SKM-1 treated with dmso at 0.1 percent for 144 hours (cell line): ENCODE measurements at regions not wholly inside any gene's neighbourhood (a gene's known extent, or its start where the extent isn't known, plus 50 kb on each side); places are given as distances from the start of the nearest gene placed in this dataset.
"Not testable (repeated sequence)": the region's sequence is repeated elsewhere in the genome, so short reads cannot be mapped to it uniquely, and the experiment has no call there.

ENCODE experiments used
- DNase-seq: peaks from one replicate; lab custom pipeline; 2025; ENCODE audit not compliant: unreplicated experiment; lab: John Stamatoyannopoulos, UW

GRCh38 chr2:204140246-204140645 is 203.7 kb downstream of the ICOS start:
- DNase-seq, result no peak

GRCh38 chr2:204143216-204144014 is 206.9 kb downstream of the ICOS start:
- no peak for DNase-seq

GRCh38 chr2:204144492-204144891 is 207.9 kb downstream of the ICOS start:
- DNase-seq, result no peak

GRCh38 chr2:204145263-204145751 is 208.7 kb downstream of the ICOS start:
- peak; percentile 48 for DNase-seq

GRCh38 chr2:204145791-204146190 is 209.2 kb downstream of the ICOS start:
- DNase-seq, result no peak

- not testable (repeated sequence) for DNase-seq
These were observed 210.5 kb downstream of the ICOS start for GRCh38 chr2:204147040-204147439.

DNA sequence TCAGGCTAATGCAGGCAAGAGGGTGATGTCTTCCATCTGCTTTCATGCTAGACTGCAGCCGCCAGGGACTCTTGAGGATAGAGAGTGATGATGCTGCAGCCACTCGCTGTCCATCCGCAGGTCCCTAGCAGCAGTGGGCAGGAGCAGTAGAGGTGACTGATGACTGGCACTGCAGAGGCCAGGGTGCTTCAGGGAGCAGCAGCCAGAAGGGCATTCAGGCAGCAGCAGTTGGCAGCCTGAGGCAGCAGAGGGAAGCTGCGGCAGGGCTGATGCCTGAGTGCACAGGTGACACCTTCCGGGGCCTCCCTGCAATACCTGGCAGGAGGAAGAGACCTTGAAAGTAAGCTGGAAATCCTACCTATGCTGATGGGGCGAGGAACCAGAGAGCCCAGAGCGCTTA is 214.2 kb downstream of the ICOS start:
- no peak for DNase-seq

- DNase-seq, result no peak
These were observed 216.1 kb downstream of the ICOS start for GRCh38 chr2:204152616-204153015.

DNA sequence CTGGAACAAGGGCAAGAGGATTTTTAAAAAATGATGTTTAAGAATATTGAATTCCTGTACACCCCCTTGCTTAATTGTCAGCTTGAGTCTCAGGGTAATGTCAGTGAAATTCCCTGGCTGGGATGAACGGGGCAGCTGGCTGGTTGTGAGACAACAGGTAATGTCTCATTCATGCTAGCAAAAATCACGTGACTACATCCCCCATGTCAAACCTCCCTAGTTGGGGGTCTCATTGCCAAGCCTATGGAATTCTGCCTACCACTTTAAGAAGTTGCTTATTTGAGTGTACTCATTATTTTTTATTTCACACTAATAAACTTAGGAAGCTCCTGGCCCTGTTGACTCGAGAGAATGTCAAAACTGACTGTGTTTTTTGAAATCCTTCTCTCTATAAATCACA is 218.3 kb downstream of the ICOS start:
- DNase-seq, result no peak

DNA sequence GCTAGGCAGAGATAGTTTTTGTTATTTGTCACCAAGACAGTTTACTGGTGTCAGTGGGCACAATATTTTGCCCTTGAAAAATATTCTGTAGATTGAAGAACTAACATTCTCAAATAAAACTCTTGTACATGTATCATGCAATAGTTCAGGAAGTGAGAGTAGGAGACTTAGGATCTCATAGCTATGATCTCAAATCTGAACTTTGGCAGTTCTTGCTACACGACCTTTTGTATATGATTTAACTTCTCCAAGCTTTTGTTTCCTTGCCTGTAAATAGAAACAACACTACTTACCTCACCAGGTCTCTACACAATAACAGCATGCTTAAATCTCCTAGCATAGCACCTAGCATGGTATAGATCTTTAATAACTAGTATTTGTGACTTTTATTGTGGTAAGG is 219.9 kb downstream of the ICOS start:
- no peak for DNase-seq

DNA sequence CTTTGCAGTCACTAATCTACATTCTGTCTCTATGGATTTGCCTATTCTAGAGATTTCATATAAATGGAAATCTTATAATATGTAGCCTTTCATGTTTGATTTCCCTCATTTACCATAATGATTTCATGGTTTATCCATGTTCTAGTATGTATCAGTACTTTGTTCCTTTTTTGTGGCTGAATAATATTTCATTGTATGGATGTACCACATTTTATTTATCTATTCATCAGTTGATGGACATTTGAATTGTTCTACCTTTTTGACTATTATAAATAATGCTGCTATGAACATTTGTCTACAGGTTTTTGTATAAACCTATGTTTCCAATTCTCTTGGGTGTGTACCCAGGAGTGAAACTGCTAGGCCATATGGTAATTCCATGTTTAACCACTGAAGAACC is 221.1 kb downstream of the ICOS start:
- DNase-seq, result no peak

- DNase-seq, result no peak
These were observed 223.0 kb downstream of the ICOS start for GRCh38 chr2:204159526-204159925.

GRCh38 chr2:204160989-204161388 is 224.4 kb downstream of the ICOS start:
- no peak for DNase-seq

GRCh38 chr2:204161886-204162285 is 225.3 kb downstream of the ICOS start:
- DNase-seq, result no peak

DNA sequence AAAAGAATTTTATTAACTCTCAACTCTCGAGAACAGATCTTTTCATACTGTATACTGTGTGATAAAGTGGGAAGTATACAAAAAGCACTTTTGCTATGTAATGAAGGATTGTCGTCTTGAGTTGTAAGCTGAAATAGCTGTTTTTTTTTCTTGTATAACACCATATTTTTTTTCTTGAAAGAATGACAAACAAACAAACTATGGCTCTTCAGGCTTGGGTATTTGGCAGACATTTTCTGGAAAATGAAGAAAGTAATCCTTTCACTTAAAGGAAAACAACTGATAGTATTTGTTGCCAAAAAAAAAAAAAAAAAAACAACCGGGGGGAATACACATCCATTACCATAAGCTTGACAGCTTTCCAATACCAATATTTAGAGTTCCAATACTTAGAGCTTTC is 230.4 kb downstream of the ICOS start:
- no peak for DNase-seq

- not testable (repeated sequence) for DNase-seq
These were observed 231.1 kb downstream of the ICOS start for GRCh38 chr2:204167670-204168069.

DNA sequence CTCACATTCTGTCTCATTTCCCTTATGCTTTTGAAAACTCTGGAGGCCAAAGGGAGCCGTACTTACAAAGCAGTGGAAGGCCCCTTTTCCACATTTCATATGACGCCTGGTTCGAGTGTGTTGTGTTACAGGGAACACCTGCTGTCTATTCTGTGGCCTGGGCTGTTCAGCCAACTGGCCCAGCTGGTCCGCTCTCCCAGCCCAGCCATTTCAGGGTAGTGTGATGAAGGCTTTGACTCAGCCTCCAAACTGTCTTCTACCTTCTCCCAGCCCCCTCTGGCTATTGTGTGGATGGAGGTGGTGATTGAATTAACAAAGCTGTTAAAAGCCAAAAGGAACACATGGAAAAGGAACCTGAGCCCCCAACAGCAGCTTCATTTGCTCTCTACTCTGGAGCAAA is 233.8 kb downstream of the ICOS start:
- no peak for DNase-seq

- no peak for DNase-seq
These were observed 235.0 kb downstream of the ICOS start for GRCh38 chr2:204171432-204172144.

GRCh38 chr2:204172145-204172600 is 235.6 kb downstream of the ICOS start:
- DNase-seq, result no peak

GRCh38 chr2:204174034-204174433 is 237.5 kb downstream of the ICOS start:
- DNase-seq, result no peak

DNA sequence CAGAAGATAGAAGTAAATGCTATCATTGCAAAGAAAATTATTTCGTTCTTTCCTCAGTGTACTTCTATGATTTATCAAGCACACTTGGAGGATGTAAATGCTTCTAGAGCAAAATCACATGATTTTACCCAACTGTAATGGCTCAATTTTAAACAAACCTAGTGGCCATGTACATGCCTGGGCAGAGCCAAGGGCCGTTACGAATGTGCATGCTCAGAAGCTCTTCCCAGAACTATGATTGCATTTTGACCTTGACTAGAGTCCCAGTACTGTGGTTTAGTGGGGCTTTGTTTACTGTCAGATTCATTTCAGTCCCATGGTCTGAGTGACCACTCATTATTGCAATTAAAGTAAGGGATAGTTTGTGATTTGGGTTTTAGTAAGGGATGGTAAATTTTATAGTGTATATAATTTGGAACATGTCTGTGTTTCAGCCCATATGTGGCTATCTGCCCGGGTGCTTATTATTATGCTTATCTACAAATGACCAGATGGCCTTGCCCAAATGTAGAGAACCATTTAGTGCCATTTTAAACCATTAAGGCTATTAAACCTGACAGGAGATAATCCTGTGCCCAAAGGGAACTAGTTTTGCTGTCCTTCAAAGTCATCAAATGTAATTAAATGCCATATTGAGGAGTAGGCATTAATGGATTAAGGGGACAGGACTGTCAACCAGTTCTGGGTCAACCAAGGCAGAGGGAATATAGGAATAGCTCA is 239.1 kb downstream of the ICOS start:
- no peak for DNase-seq

- no peak for DNase-seq
These were observed 239.7 kb downstream of the ICOS start for GRCh38 chr2:204176306-204176705.
